HG03045 (cell line): ENCODE measurements at regions not wholly inside any gene's neighbourhood (a gene's known extent, or its start where the extent isn't known, plus 50 kb on each side); places are given as distances from the start of the nearest gene placed in this dataset.
"Not testable (repeated sequence)": the region's sequence is repeated elsewhere in the genome, so short reads cannot be mapped to it uniquely, and the experiment has no call there.

Experiments
- ATAC-seq: cut with Tn5 transposase; IDR thresholded peaks from one replicate; pipeline ENCODE4 v1.9.1; 2021; ENCODE audit warnings: mild to moderate bottlenecking, moderate library complexity; ENCODE audit not compliant: unreplicated experiment

- ATAC-seq = not testable (repeated sequence)
These were observed 90.1 kb upstream of the GRIN2A start for GRCh38 chr16:10272250-10272854.

GRCh38 chr16:10275214-10275996 is 93.2 kb upstream of the GRIN2A start:
- ATAC-seq = peak; percentile 82

- ATAC-seq = no peak
These were observed 95.4 kb upstream of the GRIN2A start for GRCh38 chr16:10277597-10277996.

GRCh38 chr16:10280262-10281170 is 98.3 kb upstream of the GRIN2A start:
- no peak for ATAC-seq

GRCh38 chr16:10282367-10282766 is 100.1 kb upstream of the GRIN2A start:
- ATAC-seq = no peak

GRCh38 chr16:10283246-10283645 is 101.0 kb upstream of the GRIN2A start:
- not testable (repeated sequence) for ATAC-seq

- not testable (repeated sequence) for ATAC-seq
These were observed 95.3 kb upstream of the ATF7IP2 start for GRCh38 chr16:10290467-10291105.

GRCh38 chr16:10292197-10292596 is 93.7 kb upstream of the ATF7IP2 start:
- ATAC-seq = not testable (repeated sequence)

- ATAC-seq = not testable (repeated sequence)
These were observed 92.9 kb upstream of the ATF7IP2 start for GRCh38 chr16:10292976-10293375.

- ATAC-seq = not testable (repeated sequence)
These were observed 91.7 kb upstream of the ATF7IP2 start for GRCh38 chr16:10294153-10294552.

GRCh38 chr16:10296956-10297340 is 88.9 kb upstream of the ATF7IP2 start:
- ATAC-seq = peak; percentile 34

- peak; percentile 95 for ATAC-seq
These were observed 88.4 kb upstream of the ATF7IP2 start for GRCh38 chr16:10297341-10298006.

- no peak for ATAC-seq
These were observed 85.0 kb upstream of the ATF7IP2 start for GRCh38 chr16:10300905-10301304.

GRCh38 chr16:10301547-10301946 is 84.3 kb upstream of the ATF7IP2 start:
- ATAC-seq = not testable (repeated sequence)

GRCh38 chr16:10305912-10306311 is 79.9 kb upstream of the ATF7IP2 start:
- ATAC-seq = no peak

GRCh38 chr16:10308305-10309193 is 77.3 kb upstream of the ATF7IP2 start:
- ATAC-seq = no peak

- no peak for ATAC-seq
These were observed 76.5 kb upstream of the ATF7IP2 start for GRCh38 chr16:10309271-10309932.

GRCh38 chr16:10312008-10312407 is 73.9 kb upstream of the ATF7IP2 start:
- ATAC-seq = no peak
